GM12878 (cell line): ENCODE measurements at regions not wholly inside any gene's neighbourhood (a gene's known extent, or its start where the extent isn't known, plus 50 kb on each side); places are given as distances from the start of the nearest gene placed in this dataset.

Experiments
- ATAC-seq: fragments of 200-7000 bp; cut with Tn5 transposase; 3 replicates; pipeline ENCODE4 v1.9.1; 2020; ENCODE audit warnings: mild to moderate bottlenecking, moderate library complexity
- BruUV-seq: library from RNA; stranded (reverse); fragments of 400-500 nt; replicated peaks from 2 replicates; lab custom pipeline; 2021; lab: Mats Ljungman, UMichigan
- CTCF ChIA-PET: fragments of 300-600 bp; sonication (Branson Sonifier 250); formaldehyde crosslinking; extraction: SDS; loops from one replicate; lab custom pipeline; 2021; ENCODE audit warnings: inconsistent platforms; lab: Yijun Ruan, JAX
- POLR2A ChIA-PET: fragments of 350-600 bp; formaldehyde crosslinking; extraction: SDS; loops from one replicate; lab custom pipeline; 2021; ENCODE audit warnings: inconsistent platforms; lab: Charles Lee
- RAD21 ChIA-PET: fragments of 300-600 bp; sonication (Branson Sonifier 250); formaldehyde crosslinking; loops from one replicate; lab custom pipeline; 2023; ENCODE audit warnings: antibody characterized with exemption; ENCODE audit not compliant: unreplicated experiment; lab: Charles Lee
- SMC1A ChIA-PET: fragments of 300-600 bp; sonication (Branson Sonifier 250); formaldehyde crosslinking; loops from one replicate; lab custom pipeline; 2023; ENCODE audit not compliant: unreplicated experiment, uncharacterized antibody; lab: Charles Lee
- DNase-seq: peaks from one replicate; pipeline ENCODE4 v3.0.0-alpha.2; 2011; ENCODE audit warnings: low read depth, low spot score
- FAIRE-seq: peaks from 3 replicates; lab custom pipeline; 2011; peaks lifted over from hg19 to GRCh38; lab: Jason Lieb, UNC
- H2AFZ ChIP-seq: 2 replicates; pipeline ENCODE4 v1.6.0; 2011; ENCODE audit warnings: low read depth, low read length, control low read depth; ENCODE audit not compliant: control insufficient read depth
- H3K27ac ChIP-seq: 2 replicates; pipeline ENCODE4 v1.5.1; 2011; ENCODE audit warnings: control low read depth; ENCODE audit not compliant: control insufficient read depth, insufficient read depth
- H3K27me3 ChIP-seq, 2 experiments: replicated peaks in 1 of 2; 2 replicates each; pipeline versions ENCODE4 v1.6.0 to v1.6.1; 2011; ENCODE audit warnings: low read length in 1 of 2; ENCODE audit not compliant: control insufficient read depth in 2 of 2, insufficient read depth in 2 of 2
- H3K36me3 ChIP-seq, 2 experiments: 2 replicates each; pipeline ENCODE4 v1.5.1; 2011; ENCODE audit warnings: low read length in 1 of 2; ENCODE audit not compliant: control insufficient read depth in 2 of 2, insufficient read depth in 2 of 2
- H3K4me1 ChIP-seq: 2 replicates; pipeline ENCODE4 v1.6.1; 2011; ENCODE audit warnings: mild to moderate bottlenecking, low read length, moderate library complexity, mixed read lengths; ENCODE audit not compliant: control insufficient read depth, insufficient read depth
- H3K4me2 ChIP-seq: 2 replicates; pipeline ENCODE4 v1.6.0; 2011; ENCODE audit warnings: control low read depth; ENCODE audit not compliant: control insufficient read depth, insufficient read depth
- H3K4me3 ChIP-seq: fragments of 200-600 bp; sonication (generic); 2 replicates; pipeline ENCODE4 v1.5.1; 2016
- H3K79me2 ChIP-seq: 2 replicates; pipeline ENCODE4 v1.6.0; 2011; ENCODE audit warnings: low read length; ENCODE audit not compliant: control insufficient read depth, insufficient read depth
- H3K9ac ChIP-seq: 2 replicates; pipeline ENCODE4 v1.8.0; 2011; ENCODE audit warnings: low read length, control low read depth, mixed read lengths; ENCODE audit not compliant: control insufficient read depth, insufficient read depth
- H3K9me3 ChIP-seq: replicated peaks from 3 replicates; pipeline ENCODE4 v1.5.1; 2011; ENCODE audit warnings: mild to moderate bottlenecking, low read length; ENCODE audit not compliant: control insufficient read depth, insufficient read depth
- H4K20me1 ChIP-seq: 2 replicates; pipeline ENCODE4 v1.6.0; 2011; ENCODE audit not compliant: control insufficient read depth, insufficient read depth
- BRCA1 ChIP-seq: IDR thresholded peaks from 2 replicates; pipeline ENCODE4 v1.6.1; 2011; ENCODE audit warnings: low read depth, low read length, improper control_type of control experiment
- EP300 ChIP-seq, 2 experiments: fragments of 150-350 bp in 1 of 2; IDR thresholded peaks; 2 replicates each; pipeline ENCODE4 v1.6.1; 2011 to 2012; ENCODE audit warnings: low read depth in 2 of 2, low read length in 2 of 2, borderline replicate concordance in 1 of 2, improper control_type of control experiment in 1 of 2, inconsistent platforms in 1 of 2; ENCODE audit not compliant: control insufficient read depth in 1 of 2
- HDAC6 ChIP-seq: fragments of 200-600 bp; sonication (generic); IDR thresholded peaks from one replicate; pipeline ENCODE4 v1.8.0; 2017; ENCODE audit warnings: antibody characterized with exemption; ENCODE audit not compliant: unreplicated experiment
- KAT2A ChIP-seq: conservative IDR thresholded peaks from 2 replicates; pipeline ENCODE4 v1.6.1; 2011; ENCODE audit warnings: low read depth, low read length; ENCODE audit not compliant: control insufficient read depth
- PAX8 ChIP-seq: fragments of 450-650 bp; IDR thresholded peaks from 2 replicates; pipeline ENCODE4 v1.6.1; 2017; ENCODE audit warnings: mild to moderate bottlenecking, moderate library complexity
- PBX3 ChIP-seq: IDR thresholded peaks from 2 replicates; pipeline ENCODE4 v1.6.1; 2011; ENCODE audit warnings: mild to moderate bottlenecking, low read depth, low read length, moderate library complexity; ENCODE audit not compliant: insufficient replicate concordance
- RAD21 ChIP-seq: IDR thresholded peaks from 2 replicates; pipeline ENCODE4 v1.6.1; 2011; ENCODE audit warnings: mild to moderate bottlenecking, low read depth, low read length, moderate library complexity; ENCODE audit not compliant: insufficient read depth
- SUPT20H ChIP-seq: IDR thresholded peaks from 2 replicates; pipeline ENCODE4 v1.6.1; 2011; ENCODE audit warnings: low read depth, mild to moderate bottlenecking, low read length, moderate library complexity, borderline replicate concordance; ENCODE audit not compliant: control insufficient read depth
- ZNF384 ChIP-seq: IDR thresholded peaks from 2 replicates; pipeline ENCODE4 v1.6.1; 2012; ENCODE audit warnings: low read depth, mild to moderate bottlenecking, low read length, improper control_type of control experiment, borderline replicate concordance
- ZNF622 ChIP-seq: fragments of 450-650 bp; IDR thresholded peaks from 2 replicates; pipeline ENCODE4 v1.6.1; 2017; ENCODE audit warnings: mild to moderate bottlenecking, inconsistent platforms
- ZSCAN29 ChIP-seq: fragments of 450-650 bp; IDR thresholded peaks from 2 replicates; pipeline ENCODE4 v1.6.1; 2017; ENCODE audit warnings: mild to moderate bottlenecking, moderate library complexity
- WGBS: methylation state at CpG from one replicate; pipeline ENCODE4 v1.1.6; 2016; ENCODE audit warnings: low lambda C conversion rate; ENCODE audit not compliant: insufficient replicate concordance, insufficient coverage; ENCODE audit errors: missing lambda C conversion rate; 5-methylcytosine and 5-hydroxymethylcytosine counted together
- in situ Hi-C: fragments of 300-500 bp; cut with MboI; formaldehyde crosslinking; loops from 9 replicates; pipeline ENCODE4 v1.14.3; 2018; ENCODE audit warnings: mixed read lengths
- intact Hi-C: fragments of 100-400 bp; cut with micrococcal nuclease; formaldehyde crosslinking; loops from one replicate; pipeline ENCODE4 v1.14.2; 2022; ENCODE audit not compliant: unreplicated experiment
- TF ChIP-seq, protein P1 (sequence below), 3 experiments: IDR thresholded peaks in 2 of 3; conservative IDR thresholded peaks in 1 of 3; 2 replicates each; pipeline ENCODE4 v1.5.1; 2011; ENCODE audit warnings: low read depth in 3 of 3, low read length in 3 of 3, mild to moderate bottlenecking in 3 of 3, control low read depth in 2 of 3, moderate library complexity in 2 of 3, inconsistent platforms in 1 of 3, mixed read lengths in 1 of 3; ENCODE audit not compliant: control insufficient read depth in 2 of 3, insufficient read depth in 1 of 3; ENCODE audit errors: extremely low read depth in 1 of 3
- TF ChIP-seq, protein P2 (sequence below): fragments of 450-650 bp; IDR thresholded peaks from 2 replicates; pipeline ENCODE4 v1.6.1; 2017; ENCODE audit warnings: antibody characterized with exemption, mild to moderate bottlenecking, moderate library complexity
- TF ChIP-seq, protein P3 (sequence below): IDR thresholded peaks from 2 replicates; pipeline ENCODE4 v1.6.1; 2011; ENCODE audit warnings: low read depth, mild to moderate bottlenecking, low read length, moderate library complexity, borderline replicate concordance; ENCODE audit errors: extremely low read depth

- no peak for TF ChIP-seq HDAC6
- TF ChIP-seq EP300 (IDR thresholded peaks at IDR 0.05; ENCODE audit: borderline replicate concordance in 1 of 2, control insufficient read depth in 1 of 2, low read depth in 2 of 2, low read length in 2 of 2) = no peak
- TF ChIP-seq, protein P1, sequence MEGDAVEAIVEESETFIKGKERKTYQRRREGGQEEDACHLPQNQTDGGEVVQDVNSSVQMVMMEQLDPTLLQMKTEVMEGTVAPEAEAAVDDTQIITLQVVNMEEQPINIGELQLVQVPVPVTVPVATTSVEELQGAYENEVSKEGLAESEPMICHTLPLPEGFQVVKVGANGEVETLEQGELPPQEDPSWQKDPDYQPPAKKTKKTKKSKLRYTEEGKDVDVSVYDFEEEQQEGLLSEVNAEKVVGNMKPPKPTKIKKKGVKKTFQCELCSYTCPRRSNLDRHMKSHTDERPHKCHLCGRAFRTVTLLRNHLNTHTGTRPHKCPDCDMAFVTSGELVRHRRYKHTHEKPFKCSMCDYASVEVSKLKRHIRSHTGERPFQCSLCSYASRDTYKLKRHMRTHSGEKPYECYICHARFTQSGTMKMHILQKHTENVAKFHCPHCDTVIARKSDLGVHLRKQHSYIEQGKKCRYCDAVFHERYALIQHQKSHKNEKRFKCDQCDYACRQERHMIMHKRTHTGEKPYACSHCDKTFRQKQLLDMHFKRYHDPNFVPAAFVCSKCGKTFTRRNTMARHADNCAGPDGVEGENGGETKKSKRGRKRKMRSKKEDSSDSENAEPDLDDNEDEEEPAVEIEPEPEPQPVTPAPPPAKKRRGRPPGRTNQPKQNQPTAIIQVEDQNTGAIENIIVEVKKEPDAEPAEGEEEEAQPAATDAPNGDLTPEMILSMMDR (IDR thresholded peaks at IDR 0.05 in 2 of 3, conservative IDR thresholded peaks at IDR 0.05 in 1 of 3; ENCODE audit: control insufficient read depth in 2 of 3, extremely low read depth in 1 of 3, insufficient read depth in 1 of 3, low read depth in 3 of 3, low read length in 3 of 3) = no peak
- no peak for TF ChIP-seq ZNF384
- no peak for TF ChIP-seq PAX8
- no peak for TF ChIP-seq BRCA1
- no peak for TF ChIP-seq PBX3
These were observed 378.5 kb downstream of the FGF9 start (continued) for GRCh38 chr13:22049384-22049783.

- intact Hi-C loops = no loop called here
- no peak for TF ChIP-seq ZSCAN29
- TF ChIP-seq ZNF622 = no peak
- TF ChIP-seq RAD21 = no peak
- TF ChIP-seq, protein P2, sequence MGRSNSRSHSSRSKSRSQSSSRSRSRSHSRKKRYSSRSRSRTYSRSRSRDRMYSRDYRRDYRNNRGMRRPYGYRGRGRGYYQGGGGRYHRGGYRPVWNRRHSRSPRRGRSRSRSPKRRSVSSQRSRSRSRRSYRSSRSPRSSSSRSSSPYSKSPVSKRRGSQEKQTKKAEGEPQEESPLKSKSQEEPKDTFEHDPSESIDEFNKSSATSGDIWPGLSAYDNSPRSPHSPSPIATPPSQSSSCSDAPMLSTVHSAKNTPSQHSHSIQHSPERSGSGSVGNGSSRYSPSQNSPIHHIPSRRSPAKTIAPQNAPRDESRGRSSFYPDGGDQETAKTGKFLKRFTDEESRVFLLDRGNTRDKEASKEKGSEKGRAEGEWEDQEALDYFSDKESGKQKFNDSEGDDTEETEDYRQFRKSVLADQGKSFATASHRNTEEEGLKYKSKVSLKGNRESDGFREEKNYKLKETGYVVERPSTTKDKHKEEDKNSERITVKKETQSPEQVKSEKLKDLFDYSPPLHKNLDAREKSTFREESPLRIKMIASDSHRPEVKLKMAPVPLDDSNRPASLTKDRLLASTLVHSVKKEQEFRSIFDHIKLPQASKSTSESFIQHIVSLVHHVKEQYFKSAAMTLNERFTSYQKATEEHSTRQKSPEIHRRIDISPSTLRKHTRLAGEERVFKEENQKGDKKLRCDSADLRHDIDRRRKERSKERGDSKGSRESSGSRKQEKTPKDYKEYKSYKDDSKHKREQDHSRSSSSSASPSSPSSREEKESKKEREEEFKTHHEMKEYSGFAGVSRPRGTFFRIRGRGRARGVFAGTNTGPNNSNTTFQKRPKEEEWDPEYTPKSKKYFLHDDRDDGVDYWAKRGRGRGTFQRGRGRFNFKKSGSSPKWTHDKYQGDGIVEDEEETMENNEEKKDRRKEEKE = no peak
- TF ChIP-seq, protein P3, sequence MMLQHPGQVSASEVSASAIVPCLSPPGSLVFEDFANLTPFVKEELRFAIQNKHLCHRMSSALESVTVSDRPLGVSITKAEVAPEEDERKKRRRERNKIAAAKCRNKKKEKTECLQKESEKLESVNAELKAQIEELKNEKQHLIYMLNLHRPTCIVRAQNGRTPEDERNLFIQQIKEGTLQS = no peak
- TF ChIP-seq KAT2A = no peak
- TF ChIP-seq SUPT20H = no peak
These were observed 380.2 kb downstream of the FGF9 start for GRCh38 chr13:22050951-22051563.

More at GRCh38 chr13:22050951-22051563, 380.2 kb downstream of the FGF9 start:
- ChIA-PET CTCF (no interaction called here), RAD21 (no interaction called here), POLR2A (no interaction called here), SMC1A (interaction anchor here (1.2 to 1.3 kb wide), 2 partner anchors 8 to 10 kb away, joined by 5 to 6 read pairs; no protein-coding TSS in a partner anchor)
- WGBS = 74% methylated on average over 6 of the region's 6 CpGs
- no peak for ATAC-seq
- no peaks in the 10 kb centered on the region for H3K36me3 ChIP-seq
- no peaks in the 10 kb centered on the region for H3K27me3 ChIP-seq
- no peaks in the 10 kb centered on the region for H3K4me1 ChIP-seq
- no peaks in the 10 kb centered on the region; the same call in 2 of the 3 replicates for H3K9me3 ChIP-seq
- H3K4me2 ChIP-seq = no peak overlapping the region
- FAIRE-seq = no peak
- no peak overlapping the region for H3K4me3 ChIP-seq
- H3K9ac ChIP-seq = no peak overlapping the region
- in situ Hi-C loops = no loop called here
- no peak overlapping the region for H2AFZ ChIP-seq
- no peak for DNase-seq
- H3K27ac ChIP-seq = no peak overlapping the region
- BruUV-seq = no TSS peak
- H4K20me1 ChIP-seq = no peaks in the 10 kb centered on the region
- no peaks in the 10 kb centered on the region for H3K79me2 ChIP-seq
